ENCODE measurements at regions not wholly inside any gene's neighbourhood (a gene's known extent, or its start where the extent isn't known, plus 50 kb on each side); places are given as distances from the start of the nearest gene placed in this dataset.
A peak's percentile ranks its signal among the peaks of the same experiment; 100 is the strongest.

GRCh38 chr7:35975851-35976454 is 175.1 kb downstream of the SEPTIN7 start:
- TF ChIP-seq GATA2 (IDR thresholded peaks at IDR 0.05; ENCODE audit: low read depth, low read length): peak; percentile 19; the same call in 1 of the 2 replicates
- TF ChIP-seq GATA3 (IDR thresholded peaks at IDR 0.05; ENCODE audit: low read depth, low read length): no peak

GRCh38 chr7:35982600-35982999 is 170.5 kb upstream of the EEPD1 start:
- TF ChIP-seq GATA2 (IDR thresholded peaks at IDR 0.05; ENCODE audit: low read depth, low read length) (no peak), GATA3 (IDR thresholded peaks at IDR 0.05; ENCODE audit: low read depth, low read length) (no peak)

GRCh38 chr7:35983626-35984025 is 169.4 kb upstream of the EEPD1 start:
- TF ChIP-seq GATA2 (IDR thresholded peaks at IDR 0.05; ENCODE audit: low read depth, low read length): no peak
- TF ChIP-seq GATA3 (IDR thresholded peaks at IDR 0.05; ENCODE audit: low read depth, low read length): no peak

- TF ChIP-seq GATA3 (IDR thresholded peaks at IDR 0.05; ENCODE audit: low read depth, low read length): no peak
- no peak for TF ChIP-seq GATA2 (IDR thresholded peaks at IDR 0.05; ENCODE audit: low read depth, low read length)
Measured at GRCh38 chr7:35985126-35985754, 167.8 kb upstream of the EEPD1 start.

- TF ChIP-seq GATA3 (IDR thresholded peaks at IDR 0.05; ENCODE audit: low read depth, low read length) (no peak), GATA2 (IDR thresholded peaks at IDR 0.05; ENCODE audit: low read depth, low read length) (no peak)
Measured at GRCh38 chr7:35987016-35987415, 166.0 kb upstream of the EEPD1 start.

- TF ChIP-seq GATA3 (IDR thresholded peaks at IDR 0.05; ENCODE audit: low read depth, low read length): no peak
- TF ChIP-seq GATA2 (IDR thresholded peaks at IDR 0.05; ENCODE audit: low read depth, low read length): no peak
Measured at GRCh38 chr7:35988105-35988504, 164.9 kb upstream of the EEPD1 start.

GRCh38 chr7:35988818-35989217 is 164.2 kb upstream of the EEPD1 start:
- TF ChIP-seq GATA3 (IDR thresholded peaks at IDR 0.05; ENCODE audit: low read depth, low read length) (no peak), GATA2 (IDR thresholded peaks at IDR 0.05; ENCODE audit: low read depth, low read length) (no peak)

DNA sequence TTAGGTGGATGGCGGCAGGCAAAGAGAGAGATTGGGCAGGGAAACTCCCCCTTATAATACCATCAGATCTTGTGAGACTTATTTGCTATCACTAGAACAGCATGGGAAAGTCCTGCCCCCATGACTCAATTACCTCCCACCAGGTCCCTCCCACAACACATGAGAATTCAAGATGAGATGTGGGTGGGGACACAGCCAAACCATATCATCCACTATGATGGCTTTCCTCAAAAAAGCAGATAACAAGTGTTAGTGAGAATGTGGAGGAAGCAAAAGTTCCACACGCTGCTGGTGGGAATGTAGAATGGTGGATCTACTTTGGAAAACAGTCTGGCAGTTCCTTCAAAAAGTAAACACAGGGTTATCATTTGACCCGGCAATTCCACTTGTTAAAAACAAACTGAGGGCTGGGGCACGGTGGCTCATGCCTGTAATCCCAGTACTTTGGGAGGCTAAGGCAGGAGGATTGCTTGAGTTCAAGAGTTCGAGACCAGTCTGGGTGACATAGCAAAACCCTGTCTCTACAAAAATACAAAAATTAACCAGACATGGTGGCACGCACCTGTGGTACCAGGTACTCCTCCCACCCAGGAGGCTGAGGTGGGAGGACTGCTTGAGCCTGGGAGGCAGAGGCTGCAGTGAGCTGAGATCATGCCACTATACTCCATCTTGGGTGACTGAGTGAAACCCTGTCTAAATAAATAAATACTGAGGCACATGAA is 161.4 kb upstream of the EEPD1 start:
- TF ChIP-seq GATA3 (IDR thresholded peaks at IDR 0.05; ENCODE audit: low read depth, low read length) (no peak), GATA2 (IDR thresholded peaks at IDR 0.05; ENCODE audit: low read depth, low read length) (no peak)

DNA sequence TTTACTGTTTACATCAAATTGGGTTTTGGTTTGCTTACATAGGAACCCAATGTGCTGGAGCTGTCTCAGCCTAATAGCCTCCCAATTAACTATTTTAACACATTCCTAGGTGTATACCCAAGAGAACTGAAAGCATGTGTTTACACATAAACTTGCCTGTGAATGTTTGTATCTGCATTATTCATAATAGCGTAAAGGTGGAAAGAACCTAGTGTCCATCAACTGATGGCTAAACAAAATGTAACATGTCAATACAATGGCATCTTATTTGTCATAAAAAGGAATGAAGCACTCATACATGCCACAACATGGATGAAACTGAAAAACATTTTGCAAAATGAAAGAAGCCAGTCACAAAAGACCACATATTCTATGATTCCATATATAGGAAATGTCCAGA is 160.6 kb upstream of the EEPD1 start:
- TF ChIP-seq GATA2 (IDR thresholded peaks at IDR 0.05; ENCODE audit: low read depth, low read length) (no peak), GATA3 (IDR thresholded peaks at IDR 0.05; ENCODE audit: low read depth, low read length) (no peak)

DNA sequence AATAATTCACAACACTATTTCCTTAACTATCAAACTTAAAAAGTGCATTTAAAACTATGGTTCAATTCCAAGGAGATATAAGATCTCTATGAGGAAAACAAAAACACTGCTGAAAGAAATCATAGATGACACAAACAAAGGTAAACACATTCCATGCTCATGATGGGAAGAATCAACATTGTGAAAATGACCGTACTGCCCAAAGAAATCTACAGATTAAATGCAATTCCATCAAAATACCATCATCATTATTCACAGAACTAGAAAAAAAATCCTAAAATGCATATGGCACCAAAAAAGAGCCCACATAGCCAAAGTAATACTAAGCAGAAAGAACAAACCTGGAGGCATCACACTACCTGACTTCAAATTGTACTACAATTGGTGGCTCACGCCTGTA is 159.9 kb upstream of the EEPD1 start:
- no peak for TF ChIP-seq GATA2 (IDR thresholded peaks at IDR 0.05; ENCODE audit: low read depth, low read length)
- TF ChIP-seq GATA3 (IDR thresholded peaks at IDR 0.05; ENCODE audit: low read depth, low read length): no peak

- TF ChIP-seq GATA2 (IDR thresholded peaks at IDR 0.05; ENCODE audit: low read depth, low read length) (no peak), GATA3 (IDR thresholded peaks at IDR 0.05; ENCODE audit: low read depth, low read length) (no peak)
Measured at GRCh38 chr7:35993676-35994606, 159.1 kb upstream of the EEPD1 start.

DNA sequence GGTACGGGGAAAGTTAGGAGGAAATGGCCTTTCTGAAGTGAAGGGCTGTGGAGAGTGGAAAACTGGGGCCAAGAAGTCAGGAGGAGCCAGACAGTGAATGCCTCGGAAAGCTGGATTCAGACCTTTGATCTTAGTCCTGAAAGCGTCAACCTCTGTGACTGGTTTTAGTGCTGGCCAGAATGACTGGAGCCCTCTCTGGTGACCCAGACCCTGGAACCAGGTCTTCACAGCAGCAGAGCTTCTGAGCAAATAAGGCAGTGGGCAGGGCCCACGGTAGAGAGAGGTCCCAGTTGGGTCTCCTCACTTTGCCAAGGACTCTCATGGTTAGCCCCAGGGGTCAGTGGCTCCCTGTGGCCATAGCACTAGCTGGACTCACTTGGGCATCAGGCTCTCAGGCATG is 157.7 kb upstream of the EEPD1 start:
- TF ChIP-seq GATA3 (IDR thresholded peaks at IDR 0.05; ENCODE audit: low read depth, low read length) (no peak), GATA2 (IDR thresholded peaks at IDR 0.05; ENCODE audit: low read depth, low read length) (no peak)

DNA sequence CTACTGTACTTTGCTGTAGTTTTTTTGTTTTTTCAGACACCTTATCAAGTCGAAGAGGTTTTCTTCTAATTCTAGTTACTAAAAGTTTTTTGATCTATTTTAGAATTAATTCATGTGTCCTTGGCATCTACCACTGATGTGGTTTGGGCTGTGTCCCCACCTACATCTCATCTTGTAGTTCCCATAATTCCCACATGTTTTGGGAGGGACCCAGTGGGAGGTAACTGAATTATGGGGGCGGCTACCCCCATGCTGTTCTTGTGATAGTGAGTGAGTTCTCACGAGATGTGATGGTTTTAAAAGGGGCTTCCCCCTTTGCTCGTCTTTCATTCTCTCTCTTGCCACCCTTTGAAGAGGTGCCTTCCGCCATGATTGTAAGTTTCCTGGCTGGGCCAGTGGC is 154.6 kb upstream of the EEPD1 start:
- TF ChIP-seq GATA3 (IDR thresholded peaks at IDR 0.05; ENCODE audit: low read depth, low read length) (no peak), GATA2 (IDR thresholded peaks at IDR 0.05; ENCODE audit: low read depth, low read length) (no peak)

DNA sequence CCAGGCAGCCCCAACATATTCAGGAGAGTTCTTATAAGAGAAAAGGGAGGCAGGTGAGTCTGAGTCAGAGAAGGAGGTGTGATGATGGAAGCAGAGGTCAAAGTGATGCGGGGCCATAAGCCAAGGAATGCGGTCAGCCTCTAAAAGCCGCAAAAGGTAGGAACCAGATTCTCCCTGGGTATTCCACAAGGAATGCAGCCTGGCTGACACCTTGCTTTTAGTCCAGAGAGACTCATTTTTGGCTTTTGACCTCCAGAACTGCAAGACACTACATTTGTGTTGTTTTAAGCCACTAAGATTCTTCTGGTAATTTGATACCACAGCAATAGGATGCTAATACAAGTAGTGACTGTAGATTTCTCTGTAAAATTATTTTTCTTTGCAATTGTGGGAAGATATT is 151.5 kb upstream of the EEPD1 start:
- TF ChIP-seq GATA3 (IDR thresholded peaks at IDR 0.05; ENCODE audit: low read depth, low read length) (no peak), GATA2 (IDR thresholded peaks at IDR 0.05; ENCODE audit: low read depth, low read length) (no peak)
